K562 (cell line): ENCODE measurements at regions not wholly inside any gene's neighbourhood (a gene's known extent, or its start where the extent isn't known, plus 50 kb on each side); places are given as distances from the start of the nearest gene placed in this dataset.

Source experiments
- ATAC-seq: fragments of 200-7000 bp; cut with Tn5 transposase; 3 replicates; pipeline ENCODE4 v1.9.1; 2020; ENCODE audit warnings: moderate library complexity
- BruUV-seq: library from RNA; stranded (reverse); fragments of 400-500 nt; replicated peaks from 2 replicates; lab custom pipeline; 2021; lab: Mats Ljungman, UMichigan
- CTCF ChIA-PET: fragments of 300-600 bp; formaldehyde crosslinking; extraction: SDS; loops from one replicate; lab custom pipeline; 2021; ENCODE audit warnings: low intra/inter-chr PET ratio; lab: Yijun Ruan, JAX
- POLR2A ChIA-PET: fragments of 300-600, 350-650 bp; sonication (Branson Sonifier 250); formaldehyde crosslinking; extraction: SDS; loops from one replicate; lab custom pipeline; 2021; ENCODE audit warnings: antibody characterized with exemption, inconsistent platforms; lab: Yijun Ruan, JAX
- DNase-seq, 4 experiments: peaks; one replicate each; pipeline versions ENCODE4 v3.0.0 to v3.0.0-alpha.2; 2011 to 2018; ENCODE audit warnings: low spot score in 3 of 4, mixed read lengths in 3 of 4; ENCODE audit errors: extremely low read depth in 1 of 4
- FAIRE-seq: peaks from 2 replicates; lab custom pipeline; 2011; peaks lifted over from hg19 to GRCh38; lab: Jason Lieb, UNC
- H2AFZ ChIP-seq: 2 replicates; pipeline ENCODE4 v1.6.0; 2011; ENCODE audit warnings: low read depth, low read length, control low read depth, inconsistent platforms
- H3K27ac ChIP-seq: fragments of 200-600 bp; 3 replicates; pipeline ENCODE4 v1.8.0; 2011; ENCODE audit warnings: low read depth, mild to moderate bottlenecking, control low read depth, inconsistent platforms, low read length, moderate library complexity, mixed read lengths; ENCODE audit errors: extremely low read depth
- H3K27me3 ChIP-seq, 2 experiments: fragments of 300-600 bp in 1 of 2; 2 replicates in 1 of 2; 3 replicates in 1 of 2; pipeline versions ENCODE4 v1.6.0 to v1.8.0; 2011; ENCODE audit warnings: inconsistent platforms in 2 of 2, low read length in 2 of 2, mild to moderate bottlenecking in 1 of 2, mixed read lengths in 1 of 2, moderate library complexity in 1 of 2; ENCODE audit not compliant: control insufficient read depth in 2 of 2, insufficient read depth in 2 of 2
- H3K36me3 ChIP-seq: fragments of 300-600 bp; 3 replicates; pipeline ENCODE4 v1.8.0; 2011; ENCODE audit warnings: mild to moderate bottlenecking, low read length, inconsistent platforms; ENCODE audit not compliant: control insufficient read depth, insufficient read depth
- H3K4me1 ChIP-seq, 2 experiments: fragments of 200-600 bp in 1 of 2; replicated peaks in 1 of 2; 2 replicates in 1 of 2; 3 replicates in 1 of 2; pipeline versions ENCODE4 v1.5.1 to v1.8.0; 2011; ENCODE audit warnings: inconsistent platforms in 2 of 2, low read length in 2 of 2, mild to moderate bottlenecking in 1 of 2, mixed read lengths in 1 of 2, moderate library complexity in 1 of 2; ENCODE audit not compliant: control insufficient read depth in 2 of 2, insufficient read depth in 2 of 2
- H3K4me2 ChIP-seq: 2 replicates; pipeline ENCODE4 v1.6.1; 2011; ENCODE audit warnings: low read length, control low read depth, inconsistent platforms, mixed read lengths; ENCODE audit not compliant: insufficient read depth
- H3K4me3 ChIP-seq: fragments of 200-600 bp; sonication (generic), shearing (Covaris generic); 2 replicates; pipeline ENCODE4 v1.5.1; 2016; ENCODE audit warnings: control low read depth, inconsistent platforms
- H3K79me2 ChIP-seq: fragments of 200-600 bp; 3 replicates; pipeline ENCODE4 v1.8.0; 2011; ENCODE audit warnings: low read length, inconsistent platforms; ENCODE audit not compliant: control insufficient read depth, insufficient read depth
- H3K9ac ChIP-seq, 2 experiments: 2 replicates each; pipeline versions ENCODE4 v1.6.0 to v1.6.1; 2011; ENCODE audit warnings: low read depth in 2 of 2, low read length in 2 of 2, control low read depth in 1 of 2, inconsistent platforms in 1 of 2, mild to moderate bottlenecking in 1 of 2, mixed read lengths in 1 of 2; ENCODE audit not compliant: insufficient read depth in 1 of 2
- H3K9me1 ChIP-seq: one replicate; pipeline ENCODE4 v1.6.0; 2011; ENCODE audit warnings: inconsistent platforms, mild to moderate bottlenecking, low read length, moderate library complexity; ENCODE audit not compliant: control insufficient read depth, insufficient read depth
- H3K9me3 ChIP-seq: replicated peaks from 2 replicates; pipeline ENCODE4 v1.5.1; 2011; ENCODE audit warnings: low read depth, low read length, inconsistent platforms; ENCODE audit not compliant: control insufficient read depth, insufficient read depth
- H4K20me1 ChIP-seq: replicated peaks from 2 replicates; pipeline ENCODE4 v1.6.1; 2011; ENCODE audit warnings: low read length, inconsistent platforms, mixed read lengths; ENCODE audit not compliant: control insufficient read depth, insufficient read depth
- ARID3B ChIP-seq: fragments of 250-450 bp; sonication (Bioruptor Pico); IDR thresholded peaks from 2 replicates; pipeline ENCODE4 v1.4.0; 2020; ENCODE audit warnings: borderline replicate concordance
- ATF6 ChIP-seq: sonication (generic); formaldehyde crosslinking; IDR thresholded peaks from 2 replicates; pipeline ENCODE4 v1.4.0; 2020; ENCODE audit warnings: mild to moderate bottlenecking, missing genetic modification reagents
- BCL6 ChIP-seq: fragments of 250-450 bp; sonication (Bioruptor Pico); IDR thresholded peaks from 2 replicates; pipeline ENCODE4 v1.4.0; 2020
- BDP1 ChIP-seq: IDR thresholded peaks from 3 replicates; pipeline ENCODE4 v1.6.1; 2011; ENCODE audit not compliant: insufficient read length, insufficient read depth
- DDX20 ChIP-seq: fragments of 450-650 bp; IDR thresholded peaks from 2 replicates; pipeline ENCODE4 v1.6.1; 2016; ENCODE audit warnings: missing genetic modification characterization, low read depth, mild to moderate bottlenecking, missing compliant biosample characterization, moderate library complexity
- ETS1 ChIP-seq: conservative IDR thresholded peaks from 2 replicates; pipeline ENCODE4 v1.6.1; 2011; ENCODE audit warnings: low read depth, mild to moderate bottlenecking, low read length; ENCODE audit not compliant: control insufficient read depth
- KDM1A ChIP-seq, 2 experiments: fragments of 450-650 bp; IDR thresholded peaks; 2 replicates each; pipeline ENCODE4 v1.6.1; 2016; ENCODE audit warnings: mild to moderate bottlenecking in 2 of 2
- KLF13 ChIP-seq: fragments of 450-650 bp; IDR thresholded peaks from 2 replicates; pipeline ENCODE4 v1.6.1; 2016; ENCODE audit warnings: missing genetic modification characterization, low read depth, mild to moderate bottlenecking, missing compliant biosample characterization, moderate library complexity, borderline replicate concordance
- NFIX ChIP-seq: fragments of 250-450 bp; sonication (Bioruptor Pico); IDR thresholded peaks from 2 replicates; pipeline ENCODE4 v1.4.0; 2020; ENCODE audit warnings: low read depth, mild to moderate bottlenecking, moderate library complexity
- ZBTB9 ChIP-seq: fragments of 450-650 bp; formaldehyde crosslinking; IDR thresholded peaks from 2 replicates; pipeline ENCODE4 v1.4.0; 2020; ENCODE audit warnings: mild to moderate bottlenecking, moderate library complexity
- ZNF277 ChIP-seq: fragments of 250-450 bp; sonication (Bioruptor Pico); IDR thresholded peaks from 2 replicates; pipeline ENCODE4 v1.8.0; 2022; ENCODE audit warnings: inconsistent platforms, mild to moderate bottlenecking, moderate library complexity, borderline replicate concordance
- ZZZ3 ChIP-seq: fragments of 450-650 bp; IDR thresholded peaks from 2 replicates; pipeline ENCODE4 v1.6.1; 2016; ENCODE audit warnings: antibody characterized with exemption, mild to moderate bottlenecking, moderate library complexity
- WGBS: fragments of 100-300 bp; shearing (Covaris generic); methylation state at CpG from one replicate; pipeline ENCODE4 v1.1.6; 2016; ENCODE audit warnings: low coverage, mixed read lengths; ENCODE audit not compliant: insufficient coverage; ENCODE audit errors: missing lambda C conversion rate; 5-methylcytosine and 5-hydroxymethylcytosine counted together
- in situ Hi-C: fragments of 300-500 bp; cut with MboI; formaldehyde crosslinking; loops from 4 replicates; pipeline ENCODE4 v1.15.0; 2018; ENCODE audit warnings: inconsistent platforms, mixed read lengths
- intact Hi-C: fragments of 100-400 bp; cut with micrococcal nuclease; formaldehyde crosslinking; loops from 2 replicates; pipeline ENCODE4 v1.14.2; 2022

GRCh38 chr17:72569148-72569946 is 448.5 kb downstream of the SOX9 start:
- H3K27ac ChIP-seq, result no peak overlapping the region
- H3K9me3 ChIP-seq, result no peaks in the 10 kb centered on the region
- intact Hi-C loops (loop anchor here (10.0 kb wide), 1 partner anchor 795 kb away; no protein-coding TSS in a partner anchor), in situ Hi-C loops (loop anchor here (10.0 kb wide), 1 partner anchor 615 kb away; no protein-coding TSS in a partner anchor)
- H3K79me2 ChIP-seq, result no peaks in the 10 kb centered on the region
- DNase-seq (no peak), ATAC-seq (no peak), FAIRE-seq (no peak)
- no peaks in the 10 kb centered on the region for H4K20me1 ChIP-seq
- ChIA-PET CTCF (no interaction called here), POLR2A (interaction anchor here (0.6 kb wide), 1 partner anchor 362 kb away, joined by 3 read pairs; no protein-coding TSS in a partner anchor)
- BruUV-seq, result no TSS peak
- no peak for TF ChIP-seq ZZZ3
- no peak for TF ChIP-seq ETS1
- TF ChIP-seq KDM1A (IDR thresholded peaks at IDR 0.05), result no peak
- no peak for TF ChIP-seq BDP1
- no peak for TF ChIP-seq KLF13 (tag)
- no peak for TF ChIP-seq ARID3B
- no peak for TF ChIP-seq ATF6 (CRISPR knock-in tag)
- no peak for TF ChIP-seq DDX20 (tag)
- no peak for TF ChIP-seq BCL6 (CRISPR knock-in tag)
- no peak for TF ChIP-seq ZNF277
- no peak for TF ChIP-seq ZBTB9
- no peak for TF ChIP-seq NFIX (CRISPR knock-in tag)
- peaks cover 0 to 9% of the 10 kb centered on the region in 2 experiments; a peak in 3 of 5 replicates for H3K4me1 ChIP-seq
- no peaks in the 10 kb centered on the region for H3K36me3 ChIP-seq
- WGBS, result 2% methylated on average over 17 of the region's 19 CpGs
- no peak overlapping the region for H3K4me3 ChIP-seq
- H3K9ac ChIP-seq, result no peak overlapping the region
- no peaks in the 10 kb centered on the region for H3K9me1 ChIP-seq
- no peak overlapping the region for H2AFZ ChIP-seq
- H3K27me3 ChIP-seq, result peaks cover 2 to 47% of the 10 kb centered on the region in 2 experiments; a peak in 4 of 5 replicates
- no peak overlapping the region for H3K4me2 ChIP-seq
